VCaP (cell line): ENCODE measurements at regions not wholly inside any gene's neighbourhood (a gene's known extent, or its start where the extent isn't known, plus 50 kb on each side); places are given as distances from the start of the nearest gene placed in this dataset.

Experiments
- H3K27ac ChIP-seq: fragments of 450-650 bp; 2 replicates; pipeline ENCODE4 v1.5.1; 2017
- CTCF ChIP-seq: fragments of 450-650 bp; conservative IDR thresholded peaks from 2 replicates; pipeline ENCODE4 v1.5.1; 2017; ENCODE audit warnings: mild to moderate bottlenecking, moderate library complexity

DNA sequence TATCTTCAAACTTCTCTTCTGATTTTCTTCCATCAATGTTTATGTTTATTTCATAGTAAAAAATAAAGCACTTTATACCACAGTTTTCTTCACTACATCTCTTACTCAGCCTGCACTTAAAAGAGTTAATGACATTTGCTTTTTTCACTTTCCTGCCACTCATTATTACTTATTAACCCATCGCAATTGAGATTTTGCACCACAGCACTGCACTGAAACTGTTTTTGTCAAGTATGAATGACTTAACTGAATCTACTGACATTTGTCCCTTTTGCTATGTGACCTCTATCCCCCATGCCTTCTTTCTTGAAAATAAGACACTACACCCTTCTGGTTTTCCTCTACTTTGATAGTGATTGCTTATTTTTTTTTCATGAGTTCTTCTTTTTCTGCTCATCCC is 739.7 kb upstream of the DPPA4 start:
- no peak overlapping the region for H3K27ac ChIP-seq
- TF ChIP-seq CTCF, result no peak

DNA sequence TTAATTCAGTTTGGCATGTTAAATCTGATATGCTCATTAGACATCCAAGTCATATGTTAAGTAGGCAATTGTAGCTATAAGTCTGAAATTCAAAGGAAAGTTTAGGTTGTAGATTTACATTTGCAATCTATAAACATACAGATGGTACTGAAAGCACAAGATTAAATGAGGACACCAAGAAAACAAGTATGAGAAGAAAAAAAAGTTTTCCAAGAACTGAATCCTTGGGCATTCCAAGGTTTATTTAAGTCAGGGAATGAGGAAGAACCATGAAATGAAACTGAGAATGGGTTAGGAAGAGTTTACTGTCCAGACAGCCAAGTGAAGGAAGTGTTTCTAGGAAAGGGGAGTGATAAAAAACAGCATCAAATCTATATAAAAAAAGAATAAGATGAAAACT is 756.1 kb upstream of the DPPA4 start:
- no peak overlapping the region for H3K27ac ChIP-seq
- no peak for TF ChIP-seq CTCF

DNA sequence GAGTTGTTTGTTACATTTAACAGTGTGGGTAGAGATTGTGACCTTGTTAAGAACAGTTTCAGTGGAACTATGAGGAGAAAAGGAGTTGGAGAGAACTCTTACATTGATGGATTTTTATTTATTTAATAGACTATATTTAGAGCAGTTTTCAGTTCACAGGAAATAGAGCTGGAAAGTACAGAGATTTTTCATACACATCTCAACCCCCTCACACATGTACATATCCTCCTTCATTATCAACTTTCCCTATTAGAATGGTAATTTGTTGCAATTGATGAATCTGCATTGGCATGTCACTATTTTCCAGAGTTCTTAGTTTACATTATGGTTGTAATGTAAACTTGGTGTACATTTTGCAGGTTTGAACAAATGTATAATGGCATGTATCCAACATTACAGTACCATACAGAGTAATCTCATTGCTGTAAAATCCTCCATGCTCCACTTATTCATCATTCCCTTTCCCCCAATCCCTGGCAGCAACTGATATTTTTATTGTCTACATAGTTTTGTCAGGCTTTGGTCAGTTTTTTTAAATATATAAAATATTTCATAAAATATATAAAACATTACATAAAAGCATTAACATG is 756.6 kb upstream of the DPPA4 start:
- TF ChIP-seq CTCF, result no peak
- no peak overlapping the region for H3K27ac ChIP-seq

GRCh38 chr3:110099711-110100110 is 762.4 kb upstream of the DPPA4 start:
- no peak for TF ChIP-seq CTCF

GRCh38 chr3:110101361-110101760 is 764.0 kb upstream of the DPPA4 start:
- H3K27ac ChIP-seq, result no peak overlapping the region
- no peak for TF ChIP-seq CTCF

More at GRCh38 chr3:110099711-110100110, 762.4 kb upstream of the DPPA4 start:
- H3K27ac ChIP-seq, result no peak overlapping the region

DNA sequence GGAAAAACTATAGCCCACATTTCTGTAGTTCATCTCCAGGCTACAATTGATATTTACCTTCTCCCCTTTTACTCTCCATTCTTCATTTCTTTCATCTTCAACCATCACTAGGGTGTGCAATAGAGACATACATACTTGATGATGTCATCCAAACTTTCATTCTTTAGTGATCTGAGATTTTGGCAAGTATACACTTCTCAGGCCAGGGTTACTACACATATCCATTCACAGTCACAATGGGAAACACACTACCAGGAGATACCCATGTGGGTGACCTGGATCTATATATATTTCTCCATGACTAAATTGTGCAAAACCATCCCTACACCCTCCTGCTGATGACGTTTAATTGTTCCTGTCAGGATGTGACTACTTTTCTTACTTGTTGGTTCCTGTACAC is 769.5 kb upstream of the DPPA4 start:
- H3K27ac ChIP-seq, result no peak overlapping the region
- no peak for TF ChIP-seq CTCF

GRCh38 chr3:110123946-110124345 is 786.6 kb upstream of the DPPA4 start:
- H3K27ac ChIP-seq, result no peak overlapping the region
- TF ChIP-seq CTCF, result no peak
